ENCODE measurements at regions not wholly inside any gene's neighbourhood (a gene's known extent, or its start where the extent isn't known, plus 50 kb on each side); places are given as distances from the start of the nearest gene placed in this dataset.

GRCh38 chr6:56725254-56725653 lies 82.6 kb upstream of the DST start:
- TF ChIP-seq CTCF (IDR thresholded peaks at IDR 0.05; ENCODE audit: poor library complexity) (no peak), EZH2 (IDR thresholded peaks at IDR 0.05; ENCODE audit: borderline replicate concordance) (no peak), EZH2phosphoT487 (IDR thresholded peaks at IDR 0.05; ENCODE audit: low read depth, severe bottlenecking, unreplicated experiment) (no peak)
